Activated T-cell treated with anti-CD3 and anti-CD28 coated beads for 4 hours (primary cell): ENCODE measurements at regions not wholly inside any gene's neighbourhood (a gene's known extent, or its start where the extent isn't known, plus 50 kb on each side); places are given as distances from the start of the nearest gene placed in this dataset.
"Not testable (repeated sequence)": the region's sequence is repeated elsewhere in the genome, so short reads cannot be mapped to it uniquely, and the experiment has no call there.

Source experiments
- DNase-seq: peaks from one replicate; pipeline ENCODE4 v3.0.0-alpha.2; 2020

DNA sequence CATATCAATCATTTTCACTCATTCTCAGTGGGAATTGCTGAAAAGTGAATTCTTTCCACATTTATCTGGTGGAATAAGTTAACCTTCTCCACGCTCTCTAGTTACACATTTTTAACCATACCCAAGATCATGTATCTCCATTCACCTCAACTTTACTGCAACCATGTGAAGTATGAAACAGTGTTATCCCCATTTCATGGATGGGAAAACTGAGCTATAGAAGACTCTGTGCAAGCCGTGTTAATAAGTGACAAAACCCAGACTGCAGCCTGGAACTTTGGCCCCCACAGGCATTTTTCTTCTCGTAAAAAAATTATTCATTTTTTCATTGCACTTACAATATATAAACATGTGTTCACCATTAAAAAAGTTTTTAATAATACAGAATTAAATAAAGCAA lies 82.4 kb upstream of the CCND2 start:
- no peak for DNase-seq

DNA sequence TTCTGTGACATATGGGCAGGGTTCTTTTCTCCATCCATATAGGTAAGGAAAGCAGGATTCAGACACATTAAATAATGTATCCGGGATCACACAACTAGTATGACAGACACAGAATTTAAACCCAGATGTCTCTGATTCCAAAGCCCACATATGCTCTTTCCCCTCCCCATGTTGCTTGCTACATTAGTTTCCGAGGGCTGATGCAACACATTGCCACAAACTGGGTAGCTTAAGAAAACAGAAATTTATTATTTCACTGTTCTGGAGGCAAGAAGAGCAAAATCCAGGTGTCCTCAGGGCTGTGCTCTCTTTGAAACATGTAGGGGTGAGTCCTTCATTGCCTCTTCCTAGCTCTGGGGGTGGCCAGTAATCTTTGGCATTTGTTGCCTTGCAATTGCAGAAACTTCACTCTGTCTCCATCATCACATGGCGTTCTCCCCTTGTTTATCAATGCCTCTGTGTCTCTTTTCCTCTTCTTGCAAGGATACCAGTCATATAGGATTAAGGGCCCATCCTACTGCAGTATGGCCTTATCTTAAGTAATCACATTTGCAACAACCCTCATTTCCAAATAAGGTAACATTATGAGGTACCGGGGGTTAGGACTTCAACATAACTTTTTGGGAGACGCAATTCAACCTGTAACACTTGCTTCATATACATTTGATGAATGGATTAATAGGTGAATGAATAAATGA lies 83.0 kb upstream of the CCND2 start:
- DNase-seq: no peak

DNA sequence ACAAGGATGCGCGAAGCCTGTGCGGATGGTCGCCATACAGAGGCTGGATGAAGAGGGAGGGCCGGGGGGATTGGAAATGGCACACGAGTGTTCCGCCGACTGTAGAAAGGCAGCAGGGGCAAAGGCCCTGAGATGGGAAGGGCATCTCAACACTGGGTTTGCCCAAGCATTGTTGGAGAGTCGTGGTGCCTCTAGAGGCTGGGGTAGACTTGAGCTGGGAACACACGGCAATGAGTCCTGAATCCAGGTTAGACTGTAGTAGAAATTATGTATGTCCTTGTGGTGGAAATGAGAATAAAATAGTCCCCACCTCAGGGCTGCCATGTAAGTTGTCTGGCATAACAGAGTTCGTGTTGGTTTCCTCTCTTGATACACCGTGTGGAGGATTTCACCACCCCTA lies 83.8 kb upstream of the CCND2 start:
- no peak for DNase-seq

DNA sequence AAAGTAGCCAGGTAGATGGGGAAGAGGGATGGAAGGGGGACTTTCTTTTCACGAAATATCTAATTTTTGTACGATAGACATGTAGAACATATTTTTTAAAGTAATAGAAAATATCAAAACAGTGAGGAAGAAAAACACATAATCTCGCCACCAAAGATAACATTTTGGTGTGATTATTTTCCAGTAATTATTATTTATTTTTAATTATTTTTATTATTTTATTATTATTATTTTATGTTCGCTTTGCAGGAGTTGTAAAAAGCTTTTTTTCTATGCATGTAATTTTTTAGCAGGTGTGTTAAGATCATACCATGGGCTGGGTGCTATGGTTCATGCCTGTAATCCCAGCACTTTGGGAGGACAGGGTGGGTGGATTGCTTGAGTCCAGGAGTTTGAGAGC lies 85.6 kb upstream of the CCND2 start:
- no peak for DNase-seq

DNA sequence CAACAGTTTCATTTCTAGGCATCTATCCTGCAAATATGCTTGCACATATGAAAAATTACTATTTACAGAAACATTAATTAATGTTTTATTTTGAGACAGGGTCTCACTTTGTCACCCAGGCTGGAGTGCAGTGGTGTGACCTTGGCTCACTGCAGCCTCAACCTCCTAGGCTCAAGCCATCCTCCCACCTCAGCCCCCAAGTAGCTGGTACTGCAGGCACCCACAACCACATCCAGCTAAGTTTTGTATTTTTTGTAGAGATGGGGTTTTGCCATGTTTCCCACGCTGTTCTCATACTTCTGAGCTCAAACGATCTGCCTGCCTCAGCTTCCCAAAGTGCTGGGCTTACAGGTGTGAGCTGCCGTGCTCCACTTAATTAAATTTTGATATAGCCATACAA lies 86.2 kb upstream of the CCND2 start:
- not testable (repeated sequence) for DNase-seq

DNA sequence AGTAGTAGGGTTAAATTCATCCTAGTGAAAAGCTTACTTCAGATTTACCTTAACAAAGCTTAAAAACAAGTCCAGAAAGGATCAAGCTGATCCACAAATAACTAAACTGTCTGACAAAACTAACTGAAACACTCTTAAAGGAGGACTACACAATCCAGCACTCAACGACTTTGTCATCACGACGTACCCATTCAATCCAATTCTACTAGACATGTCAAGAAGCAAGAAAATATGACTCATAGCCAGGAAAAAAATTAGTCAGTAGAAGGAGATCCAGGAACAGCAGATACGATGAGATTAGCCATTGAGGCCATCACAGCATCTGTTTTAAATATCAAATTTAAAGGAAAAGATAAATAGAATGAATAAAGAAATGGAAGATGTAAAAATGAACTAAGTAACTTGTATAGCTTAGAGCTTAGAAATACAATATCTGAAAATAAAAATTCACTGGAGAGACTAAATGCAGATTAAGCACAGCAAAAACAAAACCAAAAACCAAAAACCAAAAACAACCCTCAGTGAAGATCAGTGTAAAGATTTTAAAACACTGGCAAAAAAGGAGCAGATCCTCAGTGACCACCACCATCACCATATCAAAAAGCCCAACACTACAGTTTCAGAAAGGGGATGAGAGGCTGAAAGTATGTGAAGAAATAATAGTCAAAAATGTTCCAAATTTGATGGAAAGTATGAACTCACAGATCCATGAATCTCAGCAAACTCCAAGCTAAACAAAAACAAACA lies 95.0 kb upstream of the CCND2 start:
- no peak for DNase-seq

DNA sequence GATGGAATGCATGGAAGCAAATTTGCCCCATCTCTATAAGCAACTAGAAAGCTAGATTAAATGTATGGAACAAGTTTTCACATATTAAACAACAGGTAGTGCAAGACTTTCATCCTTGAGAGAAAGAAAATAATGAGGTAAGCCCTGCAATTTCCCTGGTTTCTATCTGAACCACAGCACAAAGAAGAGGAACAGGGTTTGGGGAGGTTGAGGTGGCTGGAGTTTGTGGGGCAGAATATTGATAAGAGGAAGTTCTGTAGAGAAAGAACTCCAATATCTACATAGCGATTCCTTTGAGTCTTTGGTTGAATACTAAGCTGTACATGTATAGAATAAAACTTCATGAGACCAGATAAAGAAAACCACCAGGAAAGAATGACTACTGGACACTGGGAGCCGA lies 96.3 kb upstream of the CCND2 start:
- no peak for DNase-seq

DNA sequence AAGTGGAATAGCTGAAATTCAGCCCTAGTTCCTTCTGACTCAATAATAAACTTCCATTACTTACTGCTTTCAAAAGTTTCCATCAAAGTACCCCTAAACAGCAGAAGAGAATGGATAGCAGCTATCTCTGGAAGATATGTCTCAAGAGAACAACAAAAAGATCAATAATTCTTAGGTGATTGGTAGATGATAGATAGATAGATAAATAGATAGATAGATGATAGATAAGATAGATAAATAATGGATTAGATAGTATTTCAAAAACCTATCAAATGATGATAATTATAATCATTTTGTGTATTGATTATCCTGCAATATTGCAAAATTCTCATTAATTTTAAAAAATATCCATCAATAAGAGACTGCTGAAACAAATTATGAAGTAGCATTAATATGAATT lies 97.4 kb upstream of the CCND2 start:
- DNase-seq: no peak

DNA sequence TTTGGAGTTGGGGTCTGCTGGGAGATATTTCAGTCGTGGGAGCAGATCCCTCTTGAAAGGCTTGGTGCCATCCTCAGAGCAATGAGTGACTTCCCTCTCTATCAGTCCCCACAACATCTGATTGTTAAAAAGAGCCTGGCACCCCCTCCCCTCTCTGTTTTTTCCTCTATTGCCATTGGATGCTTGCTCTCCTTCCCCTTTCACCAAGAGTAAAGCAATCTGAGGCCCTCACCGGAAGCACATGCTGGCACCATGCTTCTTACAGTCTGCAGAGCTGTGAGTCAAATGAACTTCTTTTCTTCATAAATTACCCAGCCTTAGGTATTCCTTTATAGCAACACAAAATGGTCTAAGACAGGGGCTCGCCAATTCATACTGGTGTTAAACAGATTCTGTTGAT lies 99.1 kb upstream of the CCND2 start:
- DNase-seq: no peak

DNA sequence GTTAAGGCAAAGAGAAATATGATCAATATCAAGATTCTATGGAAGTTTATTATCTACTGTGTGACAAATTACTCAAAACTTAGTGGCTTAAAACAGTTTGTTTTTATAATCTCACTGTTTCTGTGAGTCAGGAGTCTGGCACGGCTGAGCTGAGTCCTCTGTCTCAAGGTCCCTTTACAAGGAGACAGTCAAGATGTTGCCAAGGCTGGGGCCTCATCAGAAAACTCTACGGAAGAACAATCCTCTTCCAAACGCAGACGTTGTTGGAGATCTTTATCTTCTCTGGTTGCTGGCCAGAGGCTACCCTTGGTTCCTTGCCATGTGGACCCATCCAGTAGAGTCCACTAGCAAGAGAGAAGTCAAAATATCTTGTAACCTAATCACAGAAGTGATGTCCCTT lies 100.6 kb upstream of the CCND2 start:
- DNase-seq: no peak

DNA sequence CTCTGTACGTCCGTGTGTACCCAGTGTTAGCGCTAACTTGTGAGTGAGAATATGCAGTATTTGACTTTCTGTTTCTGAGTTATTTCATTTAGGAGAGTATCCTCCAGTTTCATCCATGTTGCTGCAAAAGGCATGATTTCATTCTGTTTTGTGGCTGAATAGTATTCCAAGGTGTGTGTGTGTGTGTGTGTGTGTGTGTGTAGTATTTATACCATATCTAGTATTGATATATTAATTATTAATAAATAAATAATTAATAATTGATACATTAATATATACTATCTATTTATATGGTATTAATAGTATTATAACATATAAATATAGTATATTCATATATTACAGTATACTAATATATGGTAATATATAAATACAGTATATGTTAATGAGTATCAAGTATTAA lies 101.8 kb upstream of the CCND2 start:
- no peak for DNase-seq

DNA sequence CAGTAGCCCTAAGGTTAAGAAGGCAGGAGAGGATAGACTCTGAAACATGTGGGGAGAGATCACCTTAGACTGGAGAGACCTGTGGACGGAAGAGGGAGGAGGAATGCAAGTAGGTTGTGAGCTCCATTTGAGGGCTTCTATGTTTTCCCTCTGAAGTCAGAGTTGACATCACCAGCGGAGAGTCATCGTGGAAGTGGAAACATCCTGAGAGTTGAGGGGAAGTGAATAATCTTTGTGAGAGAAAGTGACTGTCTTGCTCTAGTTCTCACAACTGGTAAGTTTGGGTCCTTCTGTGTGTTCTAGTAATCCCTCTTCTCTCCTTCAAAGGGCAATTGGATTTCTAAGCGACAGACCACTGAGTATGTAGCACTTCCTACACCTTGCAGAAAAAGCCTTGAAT lies 103.6 kb upstream of the CCND2 start:
- no peak for DNase-seq

DNA sequence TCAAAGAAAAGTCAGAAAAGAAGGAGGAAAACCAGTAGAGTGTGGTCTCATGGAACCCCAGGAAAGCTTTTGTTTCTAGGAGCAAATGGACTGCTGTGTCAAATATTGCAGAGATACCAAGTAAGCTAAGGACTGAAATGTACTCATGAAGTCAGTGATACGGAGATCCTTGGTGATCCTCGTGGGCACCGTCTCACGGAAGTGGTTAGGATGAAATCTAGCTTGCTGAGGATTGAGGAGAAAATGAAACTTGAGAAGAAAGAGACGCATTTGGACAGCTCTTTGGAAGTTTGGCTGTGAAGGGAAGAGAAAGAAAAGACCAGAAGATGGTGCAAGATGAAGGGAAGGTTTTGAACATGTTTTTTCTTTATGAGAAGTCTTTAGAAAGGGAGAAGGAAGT lies 104.0 kb upstream of the CCND2 start:
- DNase-seq: no peak

DNA sequence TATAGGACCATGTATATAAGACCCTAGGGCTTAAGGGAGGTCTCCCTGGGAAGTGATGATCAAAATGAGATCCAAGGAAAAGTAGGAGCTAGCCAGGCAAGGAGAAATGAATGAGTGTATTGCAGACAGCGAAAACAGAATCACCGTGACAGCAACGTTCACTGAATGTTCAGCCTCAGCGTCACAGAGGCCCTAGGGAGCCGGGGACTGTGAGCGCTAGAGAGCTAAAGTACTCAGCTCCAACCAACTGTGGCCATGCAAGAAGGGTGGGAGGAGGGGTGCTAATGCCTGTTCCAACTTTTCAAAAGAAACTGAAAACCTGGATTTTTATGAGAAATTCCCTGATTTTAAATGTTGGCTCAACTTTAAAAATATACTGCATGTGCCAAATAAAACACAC lies 105.5 kb upstream of the CCND2 start:
- DNase-seq: no peak

DNA sequence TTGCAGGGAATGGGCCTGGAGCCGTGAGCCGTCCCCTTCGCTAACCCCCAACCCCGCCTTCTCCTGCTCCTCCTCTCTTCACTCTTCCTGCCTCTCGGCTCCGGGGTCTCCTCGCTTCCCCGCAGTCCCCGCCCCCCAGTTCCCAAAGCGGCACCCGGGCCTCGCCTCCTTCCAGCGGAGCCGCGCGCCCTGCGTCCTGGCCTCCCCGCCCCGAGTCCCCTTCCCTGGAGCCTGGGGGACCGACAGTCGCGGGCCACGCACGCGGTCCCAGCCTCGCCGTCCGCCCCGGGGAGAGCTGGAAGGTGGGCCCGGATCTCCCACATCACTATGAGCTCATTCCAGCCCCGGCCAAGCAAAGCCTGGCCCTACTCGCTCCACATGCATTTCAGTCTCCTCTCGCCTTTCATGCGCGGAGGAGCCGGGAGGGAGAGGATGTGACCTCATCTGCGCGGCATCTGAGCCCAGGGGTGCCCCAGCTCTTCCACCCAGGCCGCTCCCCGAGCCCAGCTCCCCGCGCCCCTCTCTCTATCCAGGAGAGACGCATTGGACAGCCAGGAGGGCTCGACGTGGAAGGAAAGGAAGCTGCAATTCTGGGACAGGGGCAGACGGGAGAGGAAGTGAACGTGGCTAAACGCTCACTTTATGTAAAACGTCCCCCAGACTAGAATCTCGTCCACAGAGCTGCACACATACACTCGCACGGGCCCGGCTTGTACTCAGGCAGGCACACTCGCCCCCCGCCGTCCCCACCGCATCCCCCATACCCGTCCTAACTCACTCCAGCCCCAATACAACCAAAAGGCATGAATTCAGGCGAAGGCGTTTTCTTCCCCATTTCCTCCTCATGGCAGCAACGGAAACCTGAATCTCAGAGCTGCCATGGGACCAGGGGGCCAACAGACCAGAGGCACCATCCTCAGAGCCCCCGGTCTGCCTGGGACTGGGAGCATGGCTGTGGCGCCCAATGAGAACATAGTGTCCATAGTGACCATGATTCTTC lies 108.7 kb upstream of the CCND2 start:
- DNase-seq: peak; percentile 52

DNA sequence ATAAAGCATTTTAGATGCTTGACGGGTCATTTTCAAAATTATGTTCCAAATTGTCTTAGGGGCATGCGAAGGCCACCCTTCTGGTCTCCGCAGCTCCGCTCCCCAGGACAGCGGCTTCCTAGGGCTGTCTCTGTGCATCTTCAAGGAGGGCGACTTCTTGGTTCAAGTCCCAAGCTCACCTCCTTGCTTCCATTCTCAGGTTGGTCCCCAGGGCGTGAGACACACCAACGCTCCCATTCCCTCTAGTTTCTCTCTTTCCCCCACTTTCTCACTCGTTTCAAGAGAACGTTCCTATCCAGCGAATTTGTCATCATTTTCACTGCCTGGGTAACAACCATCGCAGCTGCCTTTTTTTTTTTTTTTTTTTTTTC lies 109.4 kb upstream of the CCND2 start:
- no peak for DNase-seq

DNA sequence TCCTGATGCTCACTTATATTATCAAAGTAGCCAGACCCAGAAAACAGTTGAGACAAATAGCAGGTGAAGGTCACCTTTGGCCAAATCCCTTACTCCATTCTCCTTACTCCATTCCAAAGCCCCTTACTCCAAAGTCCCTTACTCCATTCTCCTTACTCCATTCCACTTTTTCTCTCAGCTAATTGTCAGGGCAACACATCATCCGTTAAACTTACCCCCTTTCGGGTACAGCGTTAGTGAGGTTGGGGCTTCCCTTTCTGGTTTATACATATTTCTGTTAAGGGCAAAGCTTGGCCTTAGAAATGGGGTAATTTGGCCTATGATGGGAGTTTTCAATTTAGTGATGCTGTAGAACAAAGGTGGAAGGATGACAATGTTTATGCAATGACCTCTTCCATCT lies 111.8 kb upstream of the CCND2 start:
- DNase-seq: no peak

DNA sequence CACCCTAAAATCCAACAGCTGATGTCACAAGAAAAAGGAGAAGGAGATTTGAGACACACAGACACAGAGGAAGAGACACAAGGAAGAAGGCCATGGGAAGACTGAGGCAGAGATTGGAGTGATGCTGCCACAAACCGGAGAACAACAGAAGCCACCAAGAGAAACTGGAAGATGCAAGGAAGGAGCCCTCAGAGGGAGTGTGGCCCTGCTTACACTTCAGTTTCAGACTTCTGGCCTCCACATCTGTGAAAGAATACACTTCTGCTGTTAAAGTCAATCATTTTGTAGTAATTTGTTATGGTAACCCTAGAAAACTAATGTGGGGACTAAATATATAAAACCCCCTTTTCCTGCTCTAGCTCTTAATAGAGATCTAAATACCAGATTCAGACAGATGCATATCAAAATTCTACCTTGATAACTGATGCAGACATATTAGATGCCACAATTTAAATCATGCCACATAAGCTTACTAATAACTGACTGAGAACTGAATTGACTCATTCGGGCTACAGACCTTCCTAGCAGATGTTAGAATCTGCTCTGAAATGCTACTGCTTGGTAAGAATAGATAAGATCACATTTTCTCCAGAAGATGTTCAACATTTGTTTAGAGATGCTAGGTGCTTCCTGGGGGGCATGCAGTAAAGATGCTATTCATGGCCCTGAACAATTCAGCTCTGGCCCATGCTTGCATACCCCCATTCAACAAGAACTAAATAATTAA lies 113.1 kb upstream of the CCND2 start:
- no peak for DNase-seq

DNA sequence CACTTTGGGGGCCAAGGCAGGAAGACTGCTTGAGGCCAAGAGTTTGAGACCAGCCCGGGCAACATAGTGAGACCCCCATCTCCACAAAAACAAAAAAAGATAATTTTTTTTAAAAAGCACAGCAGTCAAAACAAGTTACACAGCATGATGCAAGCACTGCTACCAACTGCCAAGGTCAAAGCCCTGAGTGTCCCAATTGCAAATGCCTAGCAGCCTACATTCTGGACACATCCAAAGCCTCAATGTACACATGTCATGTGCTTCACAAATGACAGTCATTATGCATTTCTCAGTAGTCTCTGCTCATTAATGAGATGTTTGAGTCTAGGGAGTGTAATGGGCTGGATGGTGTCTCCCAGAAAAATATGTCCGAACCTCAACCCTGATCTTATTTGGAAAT lies 113.7 kb upstream of the CCND2 start:
- no peak for DNase-seq

DNA sequence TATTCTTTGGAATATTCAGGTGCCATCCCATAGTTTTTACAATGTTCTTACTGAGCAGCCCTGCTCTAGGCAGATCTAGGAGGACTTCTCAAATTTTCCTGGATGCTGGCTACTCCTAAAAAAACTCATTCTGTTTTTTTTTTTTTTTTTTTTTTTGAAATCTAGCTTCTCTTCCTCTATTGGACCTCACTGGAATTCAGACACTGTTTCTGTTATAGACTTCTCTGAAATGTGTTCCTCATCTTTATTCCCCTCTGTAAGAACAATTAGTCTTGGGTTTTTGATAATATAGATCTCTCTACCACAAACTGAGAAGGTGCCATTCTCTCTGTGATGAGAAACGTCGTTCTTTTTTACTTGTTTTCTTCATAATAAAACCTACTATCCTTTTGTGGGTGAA lies 115.3 kb upstream of the CCND2 start:
- DNase-seq: no peak

DNA sequence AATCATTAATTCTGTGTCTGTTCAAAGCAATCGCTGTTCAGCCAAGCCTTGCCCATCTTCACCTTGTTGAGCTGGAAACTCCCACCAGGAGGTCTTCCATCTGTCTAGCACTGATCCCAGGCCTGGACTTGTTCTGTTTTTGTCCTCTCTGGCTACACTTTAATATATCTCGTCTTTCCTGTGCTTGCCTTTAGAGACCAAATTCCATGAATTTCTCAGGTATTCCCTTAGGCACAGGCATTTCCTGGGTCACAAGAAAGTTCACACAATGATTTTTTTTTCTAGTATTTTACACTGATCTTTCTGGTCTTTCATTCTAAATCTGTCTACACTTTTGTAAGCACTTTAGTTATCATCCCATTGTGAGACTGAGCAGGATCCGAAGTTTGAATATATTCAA lies 116.4 kb upstream of the CCND2 start:
- DNase-seq: no peak

DNA sequence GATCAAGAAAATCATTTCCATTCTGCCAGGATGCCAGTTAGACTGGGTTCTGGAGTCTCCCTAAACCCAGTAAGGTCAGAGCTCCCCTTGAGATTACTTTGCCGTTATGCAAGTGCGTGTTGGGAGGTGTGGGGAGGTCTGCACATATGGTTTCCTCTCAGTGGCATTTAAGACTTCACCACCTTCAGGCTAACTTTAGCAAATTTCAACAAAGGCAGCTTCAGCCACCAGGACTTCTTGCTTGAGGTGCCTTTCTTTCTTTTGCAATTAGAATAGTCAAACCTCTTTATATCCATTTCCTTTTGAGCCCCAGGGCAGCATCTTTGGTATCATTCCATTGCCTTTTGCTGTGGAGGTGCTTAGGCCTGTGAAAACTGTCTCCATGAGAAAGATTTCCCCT lies 117.2 kb upstream of the CCND2 start:
- no peak for DNase-seq

DNA sequence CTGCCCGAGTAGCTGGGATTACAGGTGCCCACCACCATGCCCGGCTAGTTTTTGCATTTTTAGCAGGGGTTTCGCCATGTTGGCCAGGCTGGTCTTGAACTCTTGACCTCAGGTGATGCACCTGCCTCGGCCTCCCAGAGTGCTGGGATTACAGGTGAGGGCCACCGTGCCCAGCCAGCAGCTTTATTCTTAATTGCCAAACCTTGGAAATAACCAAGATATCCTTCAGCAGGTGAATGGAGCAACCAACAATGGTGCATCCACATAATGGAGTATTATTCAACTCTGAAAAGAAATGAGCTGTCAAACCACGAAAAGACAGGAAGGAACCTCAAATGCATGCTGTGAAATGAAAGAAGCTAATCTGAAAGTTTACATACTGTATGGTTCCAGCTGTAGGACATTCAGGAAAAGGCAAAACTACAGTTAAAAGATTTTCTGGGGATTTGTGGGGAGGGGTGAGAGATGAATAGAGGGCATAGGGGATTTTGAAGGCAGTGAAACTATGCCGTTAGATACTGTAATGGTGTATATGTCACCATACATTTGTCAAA lies 118.8 kb upstream of the CCND2 start:
- no peak for DNase-seq
